K562 (cell line): ENCODE measurements at regions not wholly inside any gene's neighbourhood (a gene's known extent, or its start where the extent isn't known, plus 50 kb on each side); places are given as distances from the start of the nearest gene placed in this dataset.

Experiments
- ATAC-seq: fragments of 200-7000 bp; cut with Tn5 transposase; 3 replicates; pipeline ENCODE4 v1.9.1; 2020; ENCODE audit warnings: moderate library complexity
- BruUV-seq: library from RNA; stranded (reverse); fragments of 400-500 nt; replicated peaks from 2 replicates; lab custom pipeline; 2021; lab: Mats Ljungman, UMichigan
- CTCF ChIA-PET: fragments of 300-600 bp; formaldehyde crosslinking; extraction: SDS; loops from one replicate; lab custom pipeline; 2021; ENCODE audit warnings: low intra/inter-chr PET ratio; lab: Yijun Ruan, JAX
- POLR2A ChIA-PET: fragments of 300-600, 350-650 bp; sonication (Branson Sonifier 250); formaldehyde crosslinking; extraction: SDS; loops from one replicate; lab custom pipeline; 2021; ENCODE audit warnings: antibody characterized with exemption, inconsistent platforms; lab: Yijun Ruan, JAX
- DNase-seq, 4 experiments: peaks; one replicate each; pipeline versions ENCODE4 v3.0.0 to v3.0.0-alpha.2; 2011 to 2018; ENCODE audit warnings: low spot score in 3 of 4, mixed read lengths in 3 of 4; ENCODE audit errors: extremely low read depth in 1 of 4
- FAIRE-seq: peaks from 2 replicates; lab custom pipeline; 2011; peaks lifted over from hg19 to GRCh38; lab: Jason Lieb, UNC
- H2AFZ ChIP-seq: 2 replicates; pipeline ENCODE4 v1.6.0; 2011; ENCODE audit warnings: low read depth, low read length, control low read depth, inconsistent platforms
- H3K27ac ChIP-seq: fragments of 200-600 bp; 3 replicates; pipeline ENCODE4 v1.8.0; 2011; ENCODE audit warnings: low read depth, mild to moderate bottlenecking, control low read depth, inconsistent platforms, low read length, moderate library complexity, mixed read lengths; ENCODE audit errors: extremely low read depth
- H3K27me3 ChIP-seq, 2 experiments: fragments of 300-600 bp in 1 of 2; 2 replicates in 1 of 2; 3 replicates in 1 of 2; pipeline versions ENCODE4 v1.6.0 to v1.8.0; 2011; ENCODE audit warnings: inconsistent platforms in 2 of 2, low read length in 2 of 2, mild to moderate bottlenecking in 1 of 2, mixed read lengths in 1 of 2, moderate library complexity in 1 of 2; ENCODE audit not compliant: control insufficient read depth in 2 of 2, insufficient read depth in 2 of 2
- H3K36me3 ChIP-seq: fragments of 300-600 bp; 3 replicates; pipeline ENCODE4 v1.8.0; 2011; ENCODE audit warnings: mild to moderate bottlenecking, low read length, inconsistent platforms; ENCODE audit not compliant: control insufficient read depth, insufficient read depth
- H3K4me1 ChIP-seq, 2 experiments: fragments of 200-600 bp in 1 of 2; replicated peaks in 1 of 2; 2 replicates in 1 of 2; 3 replicates in 1 of 2; pipeline versions ENCODE4 v1.5.1 to v1.8.0; 2011; ENCODE audit warnings: inconsistent platforms in 2 of 2, low read length in 2 of 2, mild to moderate bottlenecking in 1 of 2, mixed read lengths in 1 of 2, moderate library complexity in 1 of 2; ENCODE audit not compliant: control insufficient read depth in 2 of 2, insufficient read depth in 2 of 2
- H3K4me2 ChIP-seq: 2 replicates; pipeline ENCODE4 v1.6.1; 2011; ENCODE audit warnings: low read length, control low read depth, inconsistent platforms, mixed read lengths; ENCODE audit not compliant: insufficient read depth
- H3K4me3 ChIP-seq: fragments of 200-600 bp; sonication (generic), shearing (Covaris generic); 2 replicates; pipeline ENCODE4 v1.5.1; 2016; ENCODE audit warnings: control low read depth, inconsistent platforms
- H3K79me2 ChIP-seq: fragments of 200-600 bp; 3 replicates; pipeline ENCODE4 v1.8.0; 2011; ENCODE audit warnings: low read length, inconsistent platforms; ENCODE audit not compliant: control insufficient read depth, insufficient read depth
- H3K9ac ChIP-seq, 2 experiments: 2 replicates each; pipeline versions ENCODE4 v1.6.0 to v1.6.1; 2011; ENCODE audit warnings: low read depth in 2 of 2, low read length in 2 of 2, control low read depth in 1 of 2, inconsistent platforms in 1 of 2, mild to moderate bottlenecking in 1 of 2, mixed read lengths in 1 of 2; ENCODE audit not compliant: insufficient read depth in 1 of 2
- H3K9me1 ChIP-seq: one replicate; pipeline ENCODE4 v1.6.0; 2011; ENCODE audit warnings: inconsistent platforms, mild to moderate bottlenecking, low read length, moderate library complexity; ENCODE audit not compliant: control insufficient read depth, insufficient read depth
- H3K9me3 ChIP-seq: replicated peaks from 2 replicates; pipeline ENCODE4 v1.5.1; 2011; ENCODE audit warnings: low read depth, low read length, inconsistent platforms; ENCODE audit not compliant: control insufficient read depth, insufficient read depth
- H4K20me1 ChIP-seq: replicated peaks from 2 replicates; pipeline ENCODE4 v1.6.1; 2011; ENCODE audit warnings: low read length, inconsistent platforms, mixed read lengths; ENCODE audit not compliant: control insufficient read depth, insufficient read depth
- EP400 ChIP-seq: fragments of 450-650 bp; IDR thresholded peaks from 2 replicates; pipeline ENCODE4 v1.6.1; 2017; ENCODE audit warnings: antibody characterized with exemption, mild to moderate bottlenecking, moderate library complexity
- GABPB2 ChIP-seq: fragments of 250-450 bp; sonication (Bioruptor Pico); conservative IDR thresholded peaks from 2 replicates; pipeline ENCODE4 v1.5.1; 2021; ENCODE audit warnings: mild to moderate bottlenecking
- HDAC2 ChIP-seq: fragments of 450-650 bp; IDR thresholded peaks from 2 replicates; pipeline ENCODE4 v1.6.1; 2016; ENCODE audit warnings: mild to moderate bottlenecking
- HSF4 ChIP-seq: fragments of 250-450 bp; sonication (Bioruptor Pico); IDR thresholded peaks from 2 replicates; pipeline ENCODE4 v2.1.2; 2022; ENCODE audit warnings: mild to moderate bottlenecking, moderate library complexity, borderline replicate concordance
- MTA3 ChIP-seq: fragments of 450-650 bp; formaldehyde crosslinking; IDR thresholded peaks from 2 replicates; pipeline ENCODE4 v1.6.1; 2017; ENCODE audit warnings: mild to moderate bottlenecking, borderline replicate concordance
- NFE2 ChIP-seq: IDR thresholded peaks from 2 replicates; pipeline ENCODE4 v1.6.1; 2014; ENCODE audit warnings: antibody characterized with exemption, low read depth
- NUFIP1 ChIP-seq: fragments of 450-650 bp; IDR thresholded peaks from 2 replicates; pipeline ENCODE4 v1.6.1; 2018; ENCODE audit not compliant: partially characterized antibody
- TEAD4 ChIP-seq, 2 experiments: sonication (generic) in 1 of 2; formaldehyde crosslinking in 1 of 2; IDR thresholded peaks; 2 replicates each; pipeline versions ENCODE4 v1.6.1 to v1.8.0; 2012 to 2022; ENCODE audit warnings: borderline replicate concordance in 1 of 2, inconsistent platforms in 1 of 2, low read length in 1 of 2, mild to moderate bottlenecking in 1 of 2, missing genetic modification reagents in 1 of 2
- ZNF224 ChIP-seq: sonication (generic); formaldehyde crosslinking; IDR thresholded peaks from 2 replicates; pipeline ENCODE4 v1.8.0; 2022; ENCODE audit warnings: mild to moderate bottlenecking, missing genetic modification reagents
- ZNF239 ChIP-seq: fragments of 250-450 bp; sonication (Bioruptor Pico); IDR thresholded peaks from 2 replicates; pipeline ENCODE4 v1.4.0; 2020; ENCODE audit warnings: mild to moderate bottlenecking
- ZNF318 ChIP-seq, 2 experiments: fragments of 450-650 bp; IDR thresholded peaks; 2 replicates each; pipeline ENCODE4 v1.6.1; 2016; ENCODE audit warnings: mild to moderate bottlenecking in 2 of 2, borderline replicate concordance in 1 of 2, low read depth in 1 of 2, moderate library complexity in 1 of 2
- ZSCAN32 ChIP-seq: fragments of 450-650 bp; formaldehyde crosslinking; IDR thresholded peaks from 2 replicates; pipeline ENCODE4 v1.4.0; 2020; ENCODE audit warnings: mild to moderate bottlenecking, moderate library complexity
- WGBS: fragments of 100-300 bp; shearing (Covaris generic); methylation state at CpG from one replicate; pipeline ENCODE4 v1.1.6; 2016; ENCODE audit warnings: low coverage, mixed read lengths; ENCODE audit not compliant: insufficient coverage; ENCODE audit errors: missing lambda C conversion rate; 5-methylcytosine and 5-hydroxymethylcytosine counted together
- in situ Hi-C: fragments of 300-500 bp; cut with MboI; formaldehyde crosslinking; loops from 4 replicates; pipeline ENCODE4 v1.15.0; 2018; ENCODE audit warnings: inconsistent platforms, mixed read lengths
- intact Hi-C: fragments of 100-400 bp; cut with micrococcal nuclease; formaldehyde crosslinking; loops from 2 replicates; pipeline ENCODE4 v1.14.2; 2022
- TF ChIP-seq, protein P1 (sequence below): IDR thresholded peaks from 2 replicates; pipeline ENCODE4 v1.6.1; 2012; ENCODE audit warnings: low read depth, low read length, improper control_type of control experiment, borderline replicate concordance
- TF ChIP-seq, protein P2 (sequence below): fragments of 250-450 bp; sonication (Bioruptor Pico); IDR thresholded peaks from 2 replicates; pipeline ENCODE4 v1.8.0; 2021; ENCODE audit warnings: borderline replicate concordance, mild to moderate bottlenecking, moderate library complexity; ENCODE audit not compliant: poor library complexity, severe bottlenecking

- H3K4me2 ChIP-seq, result no peak overlapping the region
- H2AFZ ChIP-seq, result no peak overlapping the region
- DNase-seq, result no peak
- H3K27ac ChIP-seq, result no peak overlapping the region
- H3K79me2 ChIP-seq, result no peaks in the 10 kb centered on the region
- H3K9ac ChIP-seq, result no peak overlapping the region
- H3K27me3 ChIP-seq, result no peaks in the 10 kb centered on the region
- no peak for ATAC-seq
- H3K9me3 ChIP-seq, result no peaks in the 10 kb centered on the region
- intact Hi-C loops, result no loop called here
- ChIA-PET POLR2A (no interaction called here), CTCF (no interaction called here)
- H4K20me1 ChIP-seq, result no peaks in the 10 kb centered on the region
- no peak overlapping the region for H3K4me3 ChIP-seq
- WGBS, result 0% methylated on average over 2 of the region's 2 CpGs
- FAIRE-seq, result no peak
- no TSS peak for BruUV-seq
- H3K36me3 ChIP-seq, result no peaks in the 10 kb centered on the region
- in situ Hi-C loops, result no loop called here
- H3K9me1 ChIP-seq, result no peaks in the 10 kb centered on the region
- H3K4me1 ChIP-seq, result no peaks in the 10 kb centered on the region
- no peak for TF ChIP-seq NUFIP1
- no peak for TF ChIP-seq ZSCAN32
- TF ChIP-seq, protein P1, sequence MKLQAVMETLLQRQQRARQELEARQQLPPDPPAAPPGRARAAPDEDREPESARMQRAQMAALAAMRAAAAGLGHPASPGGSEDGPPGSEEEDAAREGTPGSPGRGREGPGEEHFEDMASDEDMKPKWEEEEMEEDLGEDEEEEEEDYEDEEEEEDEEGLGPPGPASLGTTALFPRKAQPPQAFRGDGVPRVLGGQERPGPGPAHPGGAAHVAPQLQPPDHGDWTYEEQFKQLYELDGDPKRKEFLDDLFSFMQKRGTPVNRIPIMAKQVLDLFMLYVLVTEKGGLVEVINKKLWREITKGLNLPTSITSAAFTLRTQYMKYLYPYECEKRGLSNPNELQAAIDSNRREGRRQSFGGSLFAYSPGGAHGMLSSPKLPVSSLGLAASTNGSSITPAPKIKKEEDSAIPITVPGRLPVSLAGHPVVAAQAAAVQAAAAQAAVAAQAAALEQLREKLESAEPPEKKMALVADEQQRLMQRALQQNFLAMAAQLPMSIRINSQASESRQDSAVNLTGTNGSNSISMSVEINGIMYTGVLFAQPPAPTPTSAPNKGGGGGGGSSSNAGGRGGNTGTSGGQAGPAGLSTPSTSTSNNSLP, result no peak
- no peak for TF ChIP-seq MTA3
- TF ChIP-seq NFE2, result no peak
- no peak for TF ChIP-seq ZNF318 (IDR thresholded peaks at IDR 0.05; ENCODE audit: borderline replicate concordance in 1 of 2, low read depth in 1 of 2)
- TF ChIP-seq HDAC2, result no peak
- no peak for TF ChIP-seq EP400
- no peak for TF ChIP-seq HSF4 (CRISPR knock-in tag)
- TF ChIP-seq GABPB2 (CRISPR knock-in tag), result no peak
- no peak for TF ChIP-seq ZNF224 (CRISPR knock-in tag)
- TF ChIP-seq ZNF239 (CRISPR knock-in tag), result no peak
- no peak for TF ChIP-seq TEAD4 (IDR thresholded peaks at IDR 0.05; ENCODE audit: low read length)
- TF ChIP-seq TEAD4 (CRISPR knock-in tag; IDR thresholded peaks at IDR 0.05; ENCODE audit: borderline replicate concordance), result no peak
- TF ChIP-seq, protein P2, sequence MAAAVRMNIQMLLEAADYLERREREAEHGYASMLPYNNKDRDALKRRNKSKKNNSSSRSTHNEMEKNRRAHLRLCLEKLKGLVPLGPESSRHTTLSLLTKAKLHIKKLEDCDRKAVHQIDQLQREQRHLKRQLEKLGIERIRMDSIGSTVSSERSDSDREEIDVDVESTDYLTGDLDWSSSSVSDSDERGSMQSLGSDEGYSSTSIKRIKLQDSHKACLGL (CRISPR knock-in tag), result no peak
These were observed 97.1 kb upstream of the DOCK1 start for GRCh38 chr10:126808103-126808502.
